GM18502 (cell line): ENCODE measurements at regions not wholly inside any gene's neighbourhood (a gene's known extent, or its start where the extent isn't known, plus 50 kb on each side); places are given as distances from the start of the nearest gene placed in this dataset.

Experiments used
- ATAC-seq: cut with Tn5 transposase; IDR thresholded peaks from one replicate; pipeline ENCODE4 v1.9.1; 2021; ENCODE audit warnings: mild to moderate bottlenecking; ENCODE audit not compliant: unreplicated experiment, poor library complexity

GRCh38 chr6:87820343-87820984 is 118.4 kb upstream of the AKIRIN2 start:
- ATAC-seq, result no peak

- no peak for ATAC-seq
Measured at GRCh38 chr6:87817183-87817582, 115.2 kb upstream of the AKIRIN2 start.

- no peak for ATAC-seq
Measured at GRCh38 chr6:87815449-87815848, 113.4 kb upstream of the AKIRIN2 start.

GRCh38 chr6:87808005-87808757 is 106.1 kb upstream of the AKIRIN2 start:
- ATAC-seq, result peak; percentile 33

- peak; percentile 94 for ATAC-seq
Measured at GRCh38 chr6:87807475-87807874, 105.4 kb upstream of the AKIRIN2 start.

GRCh38 chr6:87806635-87807034 is 104.6 kb upstream of the AKIRIN2 start:
- ATAC-seq, result no peak

- ATAC-seq, result no peak
Measured at GRCh38 chr6:87806099-87806498, 104.1 kb upstream of the AKIRIN2 start.

GRCh38 chr6:87803791-87804190 is 101.8 kb upstream of the AKIRIN2 start:
- ATAC-seq, result no peak

GRCh38 chr6:87799651-87800050 is 97.6 kb upstream of the AKIRIN2 start:
- ATAC-seq, result peak; percentile 34

GRCh38 chr6:87798393-87799278 is 96.6 kb upstream of the AKIRIN2 start:
- ATAC-seq, result no peak

GRCh38 chr6:87794922-87795885 is 93.2 kb upstream of the AKIRIN2 start:
- no peak for ATAC-seq

GRCh38 chr6:87793315-87793714 is 91.3 kb upstream of the AKIRIN2 start:
- no peak for ATAC-seq

GRCh38 chr6:87791982-87792381 is 89.9 kb upstream of the AKIRIN2 start:
- ATAC-seq, result no peak

- ATAC-seq, result no peak
Measured at GRCh38 chr6:87791485-87791884, 89.5 kb upstream of the AKIRIN2 start.

GRCh38 chr6:87791029-87791428 is 89.0 kb upstream of the AKIRIN2 start:
- ATAC-seq, result no peak

- ATAC-seq, result no peak
Measured at GRCh38 chr6:87789900-87790290, 87.9 kb upstream of the AKIRIN2 start.

GRCh38 chr6:87789198-87789899 is 87.3 kb upstream of the AKIRIN2 start:
- no peak for ATAC-seq

- no peak for ATAC-seq
Measured at GRCh38 chr6:87788141-87788540, 86.1 kb upstream of the AKIRIN2 start.

GRCh38 chr6:87785229-87785862 is 83.3 kb upstream of the AKIRIN2 start:
- ATAC-seq, result no peak
